H1 (cell line): ENCODE measurements at regions not wholly inside any gene's neighbourhood (a gene's known extent, or its start where the extent isn't known, plus 50 kb on each side); places are given as distances from the start of the nearest gene placed in this dataset.

Source experiments
- CBX8 ChIP-seq: fragments of 300-800, 300-1000 bp; sonication (generic); IDR thresholded peaks from 2 replicates; pipeline ENCODE4 v1.7.1; 2016; ENCODE audit warnings: low read depth, low read length, borderline replicate concordance
- CEBPB ChIP-seq: IDR thresholded peaks from 2 replicates; pipeline ENCODE4 v1.6.1; 2012; ENCODE audit warnings: low read depth, low read length
- EZH2 ChIP-seq: fragments of 200-600 bp; sonication (generic); IDR thresholded peaks from 2 replicates; pipeline ENCODE4 v1.7.1; 2012; ENCODE audit warnings: low read depth, mild to moderate bottlenecking, moderate library complexity, low read length, inconsistent platforms; ENCODE audit not compliant: severe bottlenecking
- GTF2F1 ChIP-seq: IDR thresholded peaks from 2 replicates; pipeline ENCODE4 v1.6.1; 2012; ENCODE audit warnings: low read depth, low read length, improper control_type of control experiment, borderline replicate concordance
- NANOG ChIP-seq: IDR thresholded peaks from 2 replicates; pipeline ENCODE4 v1.6.1; 2011; ENCODE audit warnings: low read length, low read depth, mild to moderate bottlenecking, inconsistent platforms; ENCODE audit not compliant: insufficient read depth, poor library complexity, severe bottlenecking
- POLR2A ChIP-seq, 2 experiments: IDR thresholded peaks; 1 replicate in 1 of 2; 2 replicates in 1 of 2; pipeline ENCODE4 v1.6.1; 2011; ENCODE audit warnings: low read depth in 2 of 2, low read length in 2 of 2, mild to moderate bottlenecking in 2 of 2; ENCODE audit errors: control extremely low read depth in 1 of 2
- SIRT6 ChIP-seq: IDR thresholded peaks from one replicate; pipeline ENCODE4 v1.7.1; 2012; ENCODE audit warnings: low read length, inconsistent platforms

- no peak for TF ChIP-seq CBX8
- TF ChIP-seq CEBPB, result no peak
- TF ChIP-seq EZH2, result no peak
- no peak for TF ChIP-seq SIRT6
- no peak for TF ChIP-seq POLR2A (IDR thresholded peaks at IDR 0.05; ENCODE audit: control extremely low read depth in 1 of 2, low read depth in 2 of 2, low read length in 2 of 2)
- no peak for TF ChIP-seq GTF2F1
- no peak for TF ChIP-seq NANOG
Observed at GRCh38 chr13:73331556-73331955, 272.8 kb downstream of the KLF5 start (continued).
